ENCODE measurements at regions not wholly inside any gene's neighbourhood (a gene's known extent, or its start where the extent isn't known, plus 50 kb on each side); places are given as distances from the start of the nearest gene placed in this dataset.

GRCh38 chr6:159342146-159342545, 172.9 kb downstream of the FNDC1 start:
- no peak for DNase-seq (ENCODE audit: low spot score)

- DNase-seq (ENCODE audit: low spot score), result no peak
Measured at GRCh38 chr6:159334068-159334467, 164.9 kb downstream of the FNDC1 start.

GRCh38 chr6:159331451-159331850, 162.3 kb downstream of the FNDC1 start:
- DNase-seq (ENCODE audit: low spot score), result no peak

GRCh38 chr6:159329081-159329480, 159.9 kb downstream of the FNDC1 start:
- DNase-seq (ENCODE audit: low spot score), result no peak

- no peak for DNase-seq (ENCODE audit: low spot score)
Measured at GRCh38 chr6:159328052-159328451, 158.9 kb downstream of the FNDC1 start.

GRCh38 chr6:159325476-159325875, 156.3 kb downstream of the FNDC1 start:
- DNase-seq (ENCODE audit: low spot score), result no peak

- DNase-seq (ENCODE audit: low spot score), result no peak
Measured at GRCh38 chr6:159324596-159324995, 155.4 kb downstream of the FNDC1 start.

Measured in activated CD4-positive, alpha-beta T cell treated with anti-CD3 and anti-CD28 coated beads, Interleukin-2, Interleukin-4, amounts not matched to agents 100 ng/mL and 50 ng/mL, durations not matched to agents 16 hours and 8 hours (primary cell).